IPS DF 4.7 (cell line): ENCODE measurements at regions not wholly inside any gene's neighbourhood (a gene's known extent, or its start where the extent isn't known, plus 50 kb on each side); places are given as distances from the start of the nearest gene placed in this dataset.
A peak's percentile ranks its signal among the peaks of the same experiment; 100 is the strongest.
"Not testable (repeated sequence)": the region's sequence is repeated elsewhere in the genome, so short reads cannot be mapped to it uniquely, and the experiment has no call there.

ENCODE experiments used
- DNase-seq: peaks from one replicate; pipeline ENCODE4 v3.0.0-alpha.2; 2013; ENCODE audit warnings: low spot score; ENCODE audit errors: extremely low read depth

- not testable (repeated sequence) for DNase-seq
These were observed 85.6 kb downstream of the OR2B2 start for GRCh38 chr6:27826612-27826985.

GRCh38 chr6:27825848-27826611 is 86.2 kb downstream of the OR2B2 start:
- DNase-seq, result not testable (repeated sequence)

GRCh38 chr6:27825025-27825793 is 87.0 kb downstream of the OR2B2 start:
- no peak for DNase-seq

GRCh38 chr6:27824211-27825024 is 87.8 kb downstream of the OR2B2 start:
- DNase-seq, result not testable (repeated sequence)

- DNase-seq, result not testable (repeated sequence)
These were observed 88.4 kb downstream of the OR2B2 start for GRCh38 chr6:27823714-27824210.

GRCh38 chr6:27816906-27817305 is 95.3 kb downstream of the OR2B2 start:
- no peak for DNase-seq

GRCh38 chr6:27814665-27815424 is 97.4 kb downstream of the OR2B2 start:
- DNase-seq, result no peak

- not testable (repeated sequence) for DNase-seq
These were observed 97.9 kb downstream of the OR2B2 start for GRCh38 chr6:27814415-27814664.

- no peak for DNase-seq
These were observed 99.2 kb downstream of the OR2B2 start for GRCh38 chr6:27812805-27813492.

GRCh38 chr6:27812078-27812804 is 100.0 kb downstream of the OR2B2 start:
- DNase-seq, result no peak

GRCh38 chr6:27811451-27811772 is 100.8 kb downstream of the OR2B2 start:
- no peak for DNase-seq

GRCh38 chr6:27810768-27811450 is 101.3 kb downstream of the OR2B2 start:
- no peak for DNase-seq

GRCh38 chr6:27809939-27810767 is 102.0 kb downstream of the OR2B2 start:
- DNase-seq, result peak; percentile 82

GRCh38 chr6:27809067-27809938 is 102.9 kb downstream of the OR2B2 start:
- DNase-seq, result no peak

GRCh38 chr6:27808242-27809066 is 103.7 kb downstream of the OR2B2 start:
- not testable (repeated sequence) for DNase-seq

- DNase-seq, result peak; percentile 95
These were observed 104.6 kb downstream of the OR2B2 start for GRCh38 chr6:27807441-27808241.
